HG02885 (cell line): ENCODE measurements at regions not wholly inside any gene's neighbourhood (a gene's known extent, or its start where the extent isn't known, plus 50 kb on each side); places are given as distances from the start of the nearest gene placed in this dataset.
"Not testable (repeated sequence)": the region's sequence is repeated elsewhere in the genome, so short reads cannot be mapped to it uniquely, and the experiment has no call there.

Source experiments
- ATAC-seq: cut with Tn5 transposase; IDR thresholded peaks from one replicate; pipeline ENCODE4 v1.9.1; 2021; ENCODE audit warnings: mild to moderate bottlenecking; ENCODE audit not compliant: unreplicated experiment, poor library complexity

DNA sequence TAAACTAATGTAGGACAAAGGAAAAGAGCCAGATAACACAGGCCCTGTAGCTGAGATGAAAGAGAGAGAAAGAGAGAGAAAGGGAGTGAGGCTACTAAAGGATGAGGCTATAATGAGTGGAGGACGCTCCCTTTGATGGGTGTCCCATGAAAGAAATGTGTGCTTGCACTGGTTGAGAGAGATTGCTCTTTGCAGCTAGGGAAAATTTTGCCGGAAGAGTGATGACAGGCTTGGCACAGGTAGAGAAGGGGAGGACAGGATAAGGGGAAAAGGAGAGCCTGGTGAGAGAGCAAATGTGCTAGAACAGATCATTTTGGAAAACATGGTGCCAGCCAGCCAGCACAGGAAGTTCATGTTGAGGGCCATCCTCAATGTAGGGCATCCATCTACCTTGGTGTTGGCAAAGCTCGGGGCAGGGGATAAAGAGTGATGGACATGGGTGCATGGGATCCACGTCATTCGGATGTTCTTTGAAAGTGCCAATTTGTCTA is 248.6 kb downstream of the BTG1 start:
- ATAC-seq: no peak

DNA sequence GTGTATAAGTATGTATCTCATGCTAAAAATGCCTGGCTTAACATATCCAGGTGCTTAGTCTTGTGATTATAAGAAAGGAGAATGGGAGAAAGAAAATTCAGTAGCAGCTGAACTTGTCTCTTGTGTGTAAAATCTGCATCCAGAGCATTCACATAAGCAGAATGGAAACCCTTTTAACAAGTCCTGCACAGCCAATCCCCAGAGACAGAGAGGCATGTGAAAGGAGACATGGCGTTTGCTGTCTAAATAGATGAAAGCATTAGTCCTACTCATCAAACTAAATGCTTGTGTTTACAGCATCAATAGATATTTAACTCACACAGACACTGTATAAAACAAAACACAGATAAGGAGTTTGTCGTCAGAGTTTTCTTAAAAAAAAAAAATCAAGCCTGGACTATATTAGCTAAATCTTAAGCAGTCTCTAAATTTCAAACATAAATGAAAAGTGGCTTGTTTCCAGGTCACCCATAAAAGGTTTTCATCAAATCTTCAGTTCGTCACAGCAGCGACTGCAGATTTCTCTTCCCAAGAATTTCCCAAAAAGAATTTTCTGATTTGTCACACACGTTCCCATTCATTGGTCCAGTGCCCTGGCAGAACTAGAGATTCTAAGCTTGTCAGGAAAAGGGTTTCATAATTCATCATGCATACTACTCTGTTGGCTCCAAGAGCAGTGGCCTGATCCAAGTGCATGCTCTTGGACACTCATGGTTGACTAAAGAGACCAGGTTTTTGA is 249.2 kb downstream of the BTG1 start:
- ATAC-seq: no peak

DNA sequence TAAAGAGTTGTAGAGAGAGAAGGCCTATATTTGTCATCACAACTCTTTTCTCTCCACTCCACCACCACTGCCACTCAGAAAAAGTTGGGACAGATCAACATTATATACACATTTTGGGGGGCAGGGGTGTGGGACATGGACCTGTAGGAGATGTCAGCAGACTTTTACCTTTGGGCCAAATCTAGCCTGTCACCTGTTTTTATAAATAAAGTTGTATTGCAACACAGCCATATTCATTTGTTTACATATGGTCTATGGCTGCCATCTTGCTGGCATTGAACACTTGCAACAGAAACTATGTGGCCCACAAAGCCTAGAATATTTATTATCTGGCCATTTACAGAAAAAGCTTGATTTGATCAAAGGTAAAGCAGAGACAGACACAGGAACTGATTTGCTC is 250.7 kb downstream of the BTG1 start:
- ATAC-seq: no peak

DNA sequence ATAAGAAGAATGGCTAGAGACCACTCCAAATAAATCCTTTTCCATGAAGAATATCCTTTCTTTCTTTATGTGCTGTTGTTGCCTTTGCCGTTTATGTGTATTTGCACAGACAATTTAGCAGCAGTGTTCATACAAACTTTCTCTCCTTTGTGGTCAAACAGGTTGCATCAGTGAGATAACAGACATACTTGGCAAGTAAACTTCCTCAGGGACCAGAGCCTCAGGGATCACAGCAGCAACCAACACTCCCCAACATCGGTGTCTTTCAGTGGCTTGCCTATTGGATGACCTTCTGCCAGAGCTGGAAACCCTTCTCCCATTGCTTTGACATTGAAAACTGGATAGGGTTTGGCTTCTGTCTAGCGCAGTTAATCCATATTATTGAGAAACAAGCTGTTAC is 252.2 kb downstream of the BTG1 start:
- ATAC-seq: no peak

DNA sequence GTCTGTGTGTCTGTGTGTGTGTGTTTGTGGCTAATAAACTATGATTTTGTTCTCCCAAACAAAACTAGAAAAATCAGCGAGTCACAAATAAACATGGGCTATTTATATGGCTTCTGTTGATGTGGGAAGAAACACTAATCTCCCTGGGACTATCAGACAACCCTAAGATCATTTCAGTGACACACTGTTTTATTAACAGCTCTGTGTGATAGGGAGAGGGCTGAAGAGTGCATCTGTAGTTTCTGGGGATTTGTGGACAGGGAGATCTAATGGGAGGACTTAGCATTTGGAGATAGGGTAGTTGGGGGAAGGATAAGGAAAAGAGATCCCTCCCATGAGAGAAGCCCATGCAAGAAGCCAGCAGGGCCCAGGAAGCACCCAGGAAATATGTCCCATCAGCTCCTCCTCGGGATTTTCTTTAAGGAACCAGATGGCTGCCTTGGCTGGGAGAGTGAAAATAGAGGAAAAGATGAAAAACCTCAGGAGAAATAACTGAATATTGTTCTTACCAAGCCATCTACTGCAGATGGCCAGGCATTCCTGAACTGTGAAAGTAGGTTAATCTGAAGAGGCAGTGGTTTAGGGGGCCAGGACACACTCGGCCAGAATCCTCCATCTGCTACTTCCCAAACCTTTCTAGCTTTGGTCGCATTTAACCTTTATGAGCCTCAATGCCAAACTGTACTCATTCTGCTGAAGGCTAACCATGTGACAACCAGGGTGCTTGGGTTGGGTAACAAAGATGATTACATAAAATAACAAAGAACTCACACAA is 253.4 kb downstream of the BTG1 start:
- ATAC-seq: no peak

DNA sequence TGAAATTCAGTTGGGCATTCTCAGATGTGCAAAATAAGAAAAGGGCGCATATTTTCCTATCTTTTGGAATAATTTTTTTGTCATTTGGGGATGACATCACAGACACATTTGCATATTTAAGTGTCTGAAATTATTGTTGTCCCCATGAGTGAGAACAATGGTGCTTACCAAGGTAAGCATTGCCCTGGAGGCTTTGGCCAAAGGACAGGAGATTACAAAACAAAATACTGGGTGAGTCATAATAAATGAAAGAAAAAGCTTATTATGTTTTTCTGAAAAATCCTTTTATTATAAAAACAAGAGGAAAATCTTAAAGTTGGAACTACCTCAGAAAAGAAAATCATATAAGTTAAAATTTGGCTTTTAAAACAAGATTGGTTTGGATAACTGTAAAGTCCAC is 254.9 kb downstream of the BTG1 start:
- ATAC-seq: no peak

DNA sequence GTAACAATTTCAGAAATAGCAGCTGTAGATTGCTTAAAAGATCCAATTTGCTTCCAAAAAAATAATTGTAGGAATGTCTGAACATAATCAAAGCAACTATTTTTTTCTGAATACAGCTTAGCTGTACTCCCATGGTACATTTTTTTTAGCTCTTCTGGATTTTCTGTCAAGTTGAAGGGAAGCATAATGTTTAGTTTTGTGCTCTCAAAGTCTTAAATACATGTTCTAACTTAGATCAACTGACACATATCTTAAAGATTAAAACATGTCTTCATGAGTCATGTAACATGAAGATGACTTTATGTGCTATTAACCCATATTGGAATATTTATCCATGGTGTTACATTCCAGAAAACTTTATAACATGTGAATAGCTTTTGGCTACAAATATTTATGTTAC is 255.7 kb downstream of the BTG1 start:
- no peak for ATAC-seq

DNA sequence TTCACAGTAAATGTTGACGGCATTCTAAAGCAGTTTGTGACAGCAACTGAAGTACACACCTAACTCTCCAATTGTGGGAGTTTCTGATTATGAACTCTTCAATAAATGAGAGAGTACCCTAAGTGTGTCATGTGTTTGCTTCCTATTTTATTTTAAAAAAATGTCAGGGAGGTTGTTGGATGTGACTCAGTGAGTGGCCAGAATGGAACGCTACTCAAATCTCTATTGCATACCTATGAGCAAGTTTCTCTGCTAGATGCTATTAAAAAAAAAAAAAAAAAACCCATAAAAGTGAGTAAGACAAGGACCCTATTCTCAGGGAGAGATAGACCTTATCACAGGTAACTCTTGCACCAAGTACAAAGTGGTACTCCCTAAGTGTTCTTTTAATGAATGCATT is 256.6 kb downstream of the BTG1 start:
- ATAC-seq: no peak

DNA sequence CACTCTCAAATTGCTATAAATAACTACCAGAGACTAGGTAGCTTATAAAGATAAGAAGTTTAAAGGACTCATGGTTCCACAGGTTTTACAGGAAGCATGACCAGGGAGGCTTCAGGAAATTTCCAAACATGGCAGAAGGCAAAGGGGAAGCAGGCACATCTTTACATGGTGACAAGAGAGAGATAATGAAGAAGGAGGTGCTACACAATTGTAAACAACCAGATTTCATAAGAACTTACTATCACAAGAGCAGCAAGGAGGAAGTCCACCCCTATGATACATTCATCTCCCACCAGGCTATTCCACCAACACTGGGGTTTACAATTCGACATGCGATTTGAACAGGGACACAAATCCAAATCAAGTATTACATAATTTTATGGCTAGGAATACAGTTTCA is 257.7 kb downstream of the BTG1 start:
- ATAC-seq: no peak

DNA sequence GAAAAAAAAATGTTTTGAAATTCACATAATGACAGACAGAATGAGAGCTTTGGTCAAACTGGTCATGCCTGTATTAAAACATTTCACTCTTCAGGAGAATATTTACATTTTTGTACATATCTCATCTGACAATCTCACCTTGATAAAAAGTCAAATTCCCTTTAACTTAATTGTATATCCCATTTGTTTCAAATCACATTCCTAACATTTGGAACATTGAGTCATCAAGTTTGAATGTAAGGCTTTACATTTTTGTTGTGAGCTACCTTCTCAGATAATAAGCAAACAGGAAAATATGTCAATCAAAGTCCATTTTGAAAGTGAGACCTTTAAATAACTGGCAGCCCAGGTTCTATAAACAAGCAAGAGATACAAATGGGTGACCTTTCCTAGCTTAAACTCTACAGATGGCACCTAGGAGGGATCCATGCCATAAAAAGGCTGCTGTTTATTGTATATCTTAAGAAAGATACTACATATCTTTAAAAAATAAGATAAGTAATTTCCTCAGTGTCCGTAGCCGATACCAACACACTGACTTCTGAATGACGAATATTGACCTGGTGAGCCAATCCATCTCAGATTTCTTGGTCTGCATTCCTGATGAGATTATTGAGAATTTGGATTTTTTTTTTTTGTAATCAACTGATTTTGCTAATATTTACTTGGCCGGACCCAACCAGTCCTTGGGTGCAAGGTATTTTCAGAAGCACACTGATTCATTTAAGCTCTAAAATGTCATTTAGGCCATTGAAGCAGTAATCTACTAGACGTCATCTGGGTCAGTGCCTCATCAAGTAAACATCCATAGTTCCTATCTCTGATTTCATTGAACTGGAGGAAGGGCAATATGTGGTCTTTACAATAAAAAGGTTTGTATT is 259.6 kb downstream of the BTG1 start:
- no peak for ATAC-seq

DNA sequence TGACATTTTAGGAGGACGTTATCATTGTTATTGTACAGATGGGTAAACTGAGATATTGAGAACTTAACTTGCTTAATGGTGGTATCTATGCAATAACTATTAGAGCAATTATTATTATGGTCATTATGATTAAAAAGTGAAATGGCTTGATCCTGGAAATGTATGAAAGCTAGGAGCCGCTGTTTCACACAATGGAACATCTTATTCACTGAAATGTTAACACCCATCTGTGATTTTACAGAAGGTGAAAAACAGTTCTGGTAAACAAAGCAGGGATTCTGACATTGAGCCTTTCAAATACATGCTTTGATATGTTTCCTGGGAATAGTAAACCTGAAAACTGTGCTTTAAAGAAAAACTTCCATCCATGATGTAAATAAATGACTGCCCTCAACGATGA is 261.4 kb downstream of the BTG1 start:
- no peak for ATAC-seq

DNA sequence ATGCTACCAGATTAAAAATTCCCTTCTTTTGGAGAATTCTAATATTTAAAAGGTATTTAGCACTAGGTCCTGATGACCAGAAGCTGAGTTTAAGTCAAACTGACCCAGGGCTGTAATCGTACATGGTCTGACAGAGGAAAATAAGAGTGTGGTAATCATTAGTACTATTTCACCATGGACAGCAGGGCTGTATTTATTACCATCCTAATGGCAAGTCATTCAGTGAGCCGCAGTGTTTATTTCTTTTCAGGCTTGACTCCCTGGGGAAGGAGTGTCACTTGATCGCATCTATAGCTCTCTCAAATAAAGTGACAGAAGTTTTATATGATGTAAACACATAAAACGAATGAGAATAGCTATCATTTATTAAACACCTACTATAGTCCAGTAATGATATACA is 261.8 kb downstream of the BTG1 start:
- no peak for ATAC-seq

DNA sequence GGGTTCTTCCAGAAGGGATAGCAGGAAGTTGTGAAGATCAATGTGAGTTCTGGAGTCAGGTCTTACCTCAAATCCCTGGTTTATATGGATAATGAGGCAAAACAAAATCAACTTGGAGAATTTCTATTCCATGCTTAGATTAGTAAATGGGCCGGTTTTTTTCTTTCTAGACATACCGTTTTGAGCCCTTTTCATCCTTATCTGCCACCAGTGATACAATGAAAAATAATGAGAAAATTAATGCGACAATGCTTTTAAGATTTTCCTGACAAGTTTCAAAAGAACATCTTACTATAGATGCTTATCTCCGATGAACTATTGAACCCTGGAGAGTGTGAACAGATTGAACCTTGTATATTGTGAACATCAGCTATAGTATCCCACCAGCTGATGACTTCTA is 262.7 kb downstream of the BTG1 start:
- ATAC-seq: no peak

DNA sequence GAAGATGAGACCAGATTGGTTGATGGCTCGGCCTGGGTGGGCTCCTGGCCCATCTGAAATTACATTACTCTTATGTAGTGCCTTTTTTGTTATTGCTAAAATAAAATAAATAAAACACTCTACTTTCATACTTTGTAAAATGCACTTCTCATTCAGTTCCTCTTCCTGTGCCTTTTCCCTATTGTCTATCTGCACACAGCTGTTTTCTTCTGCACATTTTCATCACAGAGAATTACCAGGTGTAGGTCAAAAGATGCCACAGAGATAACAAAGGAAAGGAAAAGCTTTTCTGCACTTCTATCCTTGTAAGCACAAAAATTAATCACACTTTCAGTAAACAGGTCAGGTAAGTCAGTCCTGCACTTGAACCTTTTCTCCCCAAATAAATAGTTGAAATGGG is 265.1 kb downstream of the BTG1 start:
- no peak for ATAC-seq

DNA sequence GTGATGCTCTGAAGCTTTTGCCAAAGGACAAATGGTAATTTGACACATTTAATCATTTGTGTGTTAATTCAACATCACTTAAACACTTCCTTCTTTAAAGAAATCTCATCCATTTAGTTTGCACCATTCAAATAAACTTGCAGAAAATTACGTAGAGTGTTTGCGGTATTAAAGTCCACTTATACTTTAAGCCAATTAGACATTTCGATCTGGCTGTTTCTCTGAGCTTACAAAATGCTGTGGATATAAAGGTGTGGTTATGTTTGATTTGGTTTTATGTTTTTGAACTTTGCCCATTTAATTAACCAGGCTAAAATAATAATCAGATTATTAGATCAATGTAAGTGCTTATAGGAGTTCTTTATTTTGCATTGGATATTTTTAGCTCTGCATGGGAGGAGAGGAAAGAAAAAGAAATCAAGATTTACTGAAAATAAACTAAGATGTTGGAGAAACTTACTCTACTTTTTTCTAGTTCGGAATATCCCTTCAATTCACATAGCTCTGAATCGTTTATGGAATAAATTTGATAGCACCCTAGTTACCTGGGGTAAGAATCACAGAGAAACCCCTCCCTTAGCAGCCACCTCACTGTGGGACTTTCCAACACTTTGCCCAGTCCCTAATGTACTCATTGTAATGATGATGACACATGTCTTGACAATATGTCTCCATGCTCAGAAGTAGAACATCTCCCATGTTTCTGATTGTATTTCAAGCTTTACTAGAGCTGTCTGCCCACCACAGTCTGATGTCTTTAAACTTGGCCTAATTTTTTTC is 268.0 kb downstream of the BTG1 start:
- ATAC-seq: no peak

DNA sequence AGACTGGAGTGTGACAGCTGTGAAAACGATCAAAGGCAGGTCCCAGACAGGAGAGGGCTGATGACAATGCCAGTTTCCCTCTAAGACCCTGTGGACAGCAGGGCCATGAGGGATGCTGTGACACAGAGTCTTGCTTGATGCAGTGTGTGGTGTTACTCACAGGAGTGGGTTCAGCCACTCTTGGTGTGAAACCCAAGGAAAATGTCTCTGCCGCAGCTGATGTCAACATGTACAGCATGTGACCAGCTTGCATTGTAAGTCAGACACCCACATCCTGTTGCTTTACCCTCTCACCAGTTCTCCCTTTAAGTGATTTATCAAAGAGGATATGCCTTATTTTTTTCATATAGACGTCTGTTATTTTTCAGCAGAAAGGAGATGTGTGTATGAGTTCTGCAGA is 268.6 kb downstream of the BTG1 start:
- peak; percentile 94 for ATAC-seq

DNA sequence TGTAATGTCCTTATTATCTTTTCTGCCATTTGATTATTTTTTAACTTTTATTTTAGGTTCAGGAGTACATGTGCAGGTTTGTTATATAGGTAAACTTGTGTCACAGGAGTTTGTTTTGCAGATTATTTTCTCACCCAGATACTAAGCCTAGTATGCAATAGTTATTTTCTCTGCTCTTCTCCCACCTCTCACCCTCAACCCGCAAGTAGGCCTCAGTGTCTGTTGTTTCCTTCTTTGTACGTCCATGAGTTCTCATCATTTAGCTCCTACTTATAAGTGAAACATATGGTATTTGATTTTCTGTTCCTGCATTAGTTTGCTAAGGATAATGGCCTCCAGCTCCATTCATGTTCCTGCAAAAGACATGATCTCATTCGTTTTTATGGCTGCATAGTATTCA is 270.0 kb downstream of the BTG1 start:
- ATAC-seq: not testable (repeated sequence)

DNA sequence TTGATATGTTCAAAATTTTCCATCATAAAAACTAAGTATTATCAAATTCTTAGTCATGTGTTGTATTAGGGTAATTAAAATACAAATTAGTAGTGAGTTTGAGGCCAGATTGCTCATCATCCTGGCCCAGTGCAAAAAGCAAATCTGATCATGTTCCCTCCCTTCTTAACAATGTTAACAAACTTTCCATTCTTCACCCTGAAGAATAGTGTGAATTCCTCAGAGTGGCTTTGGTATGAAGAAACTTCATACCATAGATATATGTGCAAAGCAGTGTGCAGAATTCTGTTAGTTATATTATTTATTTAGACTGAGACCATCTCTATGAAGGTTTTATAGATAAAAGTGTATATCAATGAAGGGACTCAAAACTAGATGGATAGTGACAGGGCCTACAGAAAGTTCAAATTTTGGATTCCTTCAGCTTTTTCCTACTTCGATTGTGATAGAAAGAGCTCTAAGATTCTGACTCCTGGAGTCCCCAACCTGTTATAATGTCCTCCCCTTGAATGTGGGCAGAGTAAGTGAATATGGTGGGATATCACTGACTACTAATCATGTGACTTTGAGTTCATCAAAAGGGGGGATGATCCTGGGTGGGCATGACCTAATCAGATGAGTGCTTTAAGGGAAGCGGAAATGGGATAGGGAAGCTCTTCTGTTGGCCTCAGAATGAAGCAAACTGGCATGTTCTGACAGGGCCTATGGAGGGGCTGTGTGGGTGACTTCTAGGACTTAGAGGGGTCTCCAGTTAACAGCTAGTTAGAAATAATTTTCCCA is 271.4 kb downstream of the BTG1 start:
- ATAC-seq: no peak

DNA sequence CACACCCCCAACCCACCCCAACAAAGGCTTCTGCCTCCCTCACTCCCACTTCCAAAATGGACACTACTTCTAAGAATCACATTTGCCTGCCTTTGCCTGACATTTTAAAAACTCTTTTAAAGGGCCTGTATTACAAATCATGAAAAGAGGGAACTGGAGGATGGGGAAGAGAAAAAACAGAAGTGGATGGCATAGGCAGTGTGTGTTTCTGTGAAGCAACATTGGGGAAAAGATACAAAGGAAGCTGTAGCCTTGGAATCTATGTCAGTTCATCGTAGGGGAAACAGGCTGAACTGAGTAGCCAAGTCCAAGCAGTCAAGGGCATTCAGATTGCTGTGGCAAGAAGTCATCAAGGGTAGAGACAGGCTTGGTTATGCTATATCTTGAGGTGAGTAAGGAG is 273.9 kb downstream of the BTG1 start:
- ATAC-seq: no peak
